Coronary artery (tissue), 2 donors: ENCODE measurements at regions not wholly inside any gene's neighbourhood (a gene's known extent, or its start where the extent isn't known, plus 50 kb on each side); places are given as distances from the start of the nearest gene placed in this dataset.

Experiments used
- DNase-seq: peaks from one replicate; pipeline ENCODE4 v3.0.0-alpha.2; 2017; ENCODE audit warnings: low spot score
- H3K27ac ChIP-seq, 2 donors: fragments of 200-600 bp; sonication (generic); one replicate each; pipeline ENCODE4 v1.5.1; 2016 to 2019
- H3K4me3 ChIP-seq: fragments of 200-600 bp; sonication (generic); 2 replicates; pipeline ENCODE4 v1.5.1; 2016; ENCODE audit warnings: mild to moderate bottlenecking, moderate library complexity
- CTCF ChIP-seq: fragments of 200-600 bp; sonication (generic); IDR thresholded peaks from one replicate; pipeline ENCODE4 v1.5.1; 2019; ENCODE audit warnings: antibody characterized with exemption

- no peak for TF ChIP-seq CTCF
- no peak for DNase-seq
- Histone ChIP-seq H3K4me3 (no peak overlapping the region), H3K27ac (no peak overlapping the region)
Observed at GRCh38 chr2:150907466-150907865, 354.2 kb downstream of the RBM43 start.

- TF ChIP-seq CTCF = no peak
- H3K27ac ChIP-seq = no peak overlapping the region
- no peak for DNase-seq
- H3K4me3 ChIP-seq = no peak overlapping the region
Observed at GRCh38 chr2:150903461-150903860, 358.2 kb downstream of the RBM43 start.

- Histone ChIP-seq H3K27ac (no peak overlapping the region), H3K4me3 (no peak overlapping the region)
- TF ChIP-seq CTCF = no peak
Observed at GRCh38 chr2:150903055-150903454, 358.6 kb downstream of the RBM43 start.

GRCh38 chr2:150900913-150901312, 360.8 kb downstream of the RBM43 start:
- DNase-seq = no peak
- Histone ChIP-seq H3K27ac (no peak overlapping the region), H3K4me3 (no peak overlapping the region)
- no peak for TF ChIP-seq CTCF

More at GRCh38 chr2:150903055-150903454, 358.6 kb downstream of the RBM43 start:
- DNase-seq = no peak

GRCh38 chr2:150895968-150896367, 365.7 kb downstream of the RBM43 start:
- TF ChIP-seq CTCF = no peak
- DNase-seq = no peak
- no peak overlapping the region for H3K4me3 ChIP-seq
- H3K27ac ChIP-seq = no peak overlapping the region

GRCh38 chr2:150889141-150889540, 372.5 kb downstream of the RBM43 start:
- DNase-seq = no peak
- Histone ChIP-seq H3K27ac (no peak overlapping the region), H3K4me3 (no peak overlapping the region)
- no peak for TF ChIP-seq CTCF

- DNase-seq = no peak
- H3K27ac ChIP-seq = no peak overlapping the region
- TF ChIP-seq CTCF = no peak
- no peak overlapping the region for H3K4me3 ChIP-seq
Observed at GRCh38 chr2:150888337-150888736, 373.3 kb downstream of the RBM43 start.
